ENCODE measurements at regions not wholly inside any gene's neighbourhood (a gene's known extent, or its start where the extent isn't known, plus 50 kb on each side); places are given as distances from the start of the nearest gene placed in this dataset.

DNA sequence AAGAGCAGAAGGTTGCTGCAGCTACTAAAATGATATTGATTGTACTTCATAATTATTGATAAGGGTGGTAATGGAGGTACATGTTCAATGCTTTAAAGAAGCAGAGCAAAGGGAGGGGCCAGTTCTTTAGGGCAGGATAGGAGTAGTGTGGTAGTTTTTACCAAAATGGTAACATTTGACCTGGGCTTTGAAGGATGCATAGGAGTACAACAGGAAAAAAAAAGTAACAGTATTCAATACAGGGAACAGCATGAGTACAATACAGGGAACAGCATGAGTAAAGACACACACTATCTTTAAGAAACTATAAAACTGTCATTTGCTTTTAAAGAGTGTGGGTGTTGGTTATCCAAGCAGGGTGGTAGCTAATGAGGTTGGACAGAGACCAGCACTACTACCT is 215.0 kb upstream of the CRY1 start:
- DNase-seq, result no peak
- intact Hi-C loops (cut with DNase I), result no loop called here
- no peak for ATAC-seq (ENCODE audit: poor library complexity)

GRCh38 chr12:107309020-107309419 is 215.7 kb upstream of the CRY1 start:
- no peak for ATAC-seq (ENCODE audit: poor library complexity)
- no peak for DNase-seq
- intact Hi-C loops (cut with DNase I), result no loop called here

- intact Hi-C loops (cut with DNase I), result no loop called here
- ATAC-seq (ENCODE audit: poor library complexity), result no peak
- no peak for DNase-seq
Observed at GRCh38 chr12:107310621-107311020, 217.3 kb upstream of the CRY1 start.

GRCh38 chr12:107311682-107312081 is 218.3 kb upstream of the CRY1 start:
- no peak for ATAC-seq (ENCODE audit: poor library complexity)
- intact Hi-C loops (cut with DNase I), result no loop called here
- DNase-seq, result no peak

DNA sequence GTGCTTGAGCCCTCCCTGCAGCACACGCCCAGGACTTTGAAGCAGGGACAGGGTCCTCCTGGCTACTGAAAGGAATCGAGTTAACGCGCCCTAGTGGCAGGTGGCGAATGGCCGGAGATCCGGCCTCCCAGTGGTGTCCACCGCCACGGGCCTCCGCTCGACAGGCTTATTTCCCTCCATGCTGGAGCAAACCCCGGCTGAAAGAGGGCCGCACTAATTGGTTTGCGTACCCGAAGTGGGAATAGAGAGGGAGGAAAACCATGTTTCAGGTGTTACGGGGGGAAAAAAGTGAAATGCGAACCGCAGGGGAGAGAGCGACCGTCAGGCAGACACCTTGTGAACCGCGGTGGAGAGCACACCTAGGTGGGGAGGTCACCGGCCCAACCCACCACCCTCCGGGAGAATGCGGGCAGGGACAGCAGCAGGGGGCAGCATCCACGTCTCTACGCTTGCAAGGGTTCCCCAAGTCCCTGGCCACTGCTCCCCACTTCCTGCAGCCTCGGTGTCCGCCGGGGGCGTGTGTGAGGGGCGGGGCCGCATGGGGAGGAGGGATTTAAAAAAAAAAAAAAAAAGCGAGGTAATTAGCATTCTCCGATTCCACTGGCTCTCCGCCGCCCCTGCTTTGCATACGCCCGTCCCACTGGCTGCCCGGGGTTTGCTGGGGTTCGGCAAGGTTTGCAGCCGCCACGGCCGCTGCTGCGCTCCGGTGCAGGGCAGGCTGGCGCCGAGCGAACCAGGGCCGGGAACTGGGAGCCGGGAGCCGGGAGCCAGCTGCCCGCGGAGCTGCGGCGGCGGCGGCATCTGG is 224.6 kb upstream of the CRY1 start:
- intact Hi-C loops (cut with DNase I), result no loop called here
- peak; percentile 96 for ATAC-seq (ENCODE audit: poor library complexity)

DNA sequence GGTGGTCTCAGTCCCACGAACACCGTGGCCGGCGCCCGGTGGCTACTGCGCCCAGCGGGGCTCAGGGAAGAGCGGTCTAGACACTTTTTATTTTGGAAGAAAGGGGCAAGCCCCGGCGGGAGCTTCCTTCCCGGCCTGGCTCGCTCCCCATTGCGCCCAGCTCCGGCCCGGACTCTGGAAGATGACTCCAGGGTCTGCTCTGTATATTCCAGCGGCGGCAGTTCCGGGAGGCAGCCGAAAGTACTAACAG is 225.1 kb upstream of the CRY1 start:
- peak; percentile 46 for DNase-seq
- no peak for ATAC-seq (ENCODE audit: poor library complexity)
- intact Hi-C loops (cut with DNase I), result no loop called here

More for the DNA sequence above, 224.6 kb upstream of the CRY1 start:
- peak; percentile 90 for DNase-seq

DNA sequence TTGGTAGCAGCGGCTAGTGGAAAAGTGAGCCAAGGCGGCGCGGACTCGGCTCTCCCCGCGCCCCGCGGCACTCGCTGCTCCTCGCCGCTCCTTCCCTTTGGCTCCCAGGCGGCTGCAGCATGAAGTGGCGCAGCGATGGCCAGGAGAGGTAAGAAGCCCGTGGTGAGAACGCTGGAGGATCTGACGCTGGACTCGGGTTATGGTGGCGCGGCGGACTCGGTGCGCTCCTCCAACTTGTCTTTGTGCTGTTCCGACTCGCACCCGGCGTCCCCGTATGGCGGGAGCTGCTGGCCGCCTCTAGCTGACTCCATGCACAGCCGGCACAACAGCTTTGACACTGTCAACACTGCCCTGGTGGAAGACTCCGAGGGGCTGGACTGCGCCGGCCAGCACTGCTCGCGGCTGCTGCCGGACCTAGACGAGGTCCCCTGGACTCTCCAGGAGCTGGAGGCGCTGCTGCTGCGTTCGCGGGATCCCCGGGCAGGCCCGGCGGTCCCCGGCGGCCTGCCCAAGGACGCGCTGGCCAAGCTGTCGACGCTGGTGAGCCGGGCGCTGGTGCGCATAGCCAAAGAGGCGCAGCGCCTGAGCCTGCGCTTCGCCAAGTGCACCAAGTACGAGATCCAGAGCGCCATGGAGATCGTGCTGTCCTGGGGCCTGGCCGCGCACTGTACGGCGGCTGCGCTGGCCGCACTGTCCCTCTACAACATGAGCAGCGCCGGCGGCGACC is 225.6 kb upstream of the CRY1 start:
- peak; percentile 42 for DNase-seq
- intact Hi-C loops (cut with DNase I), result no loop called here

DNA sequence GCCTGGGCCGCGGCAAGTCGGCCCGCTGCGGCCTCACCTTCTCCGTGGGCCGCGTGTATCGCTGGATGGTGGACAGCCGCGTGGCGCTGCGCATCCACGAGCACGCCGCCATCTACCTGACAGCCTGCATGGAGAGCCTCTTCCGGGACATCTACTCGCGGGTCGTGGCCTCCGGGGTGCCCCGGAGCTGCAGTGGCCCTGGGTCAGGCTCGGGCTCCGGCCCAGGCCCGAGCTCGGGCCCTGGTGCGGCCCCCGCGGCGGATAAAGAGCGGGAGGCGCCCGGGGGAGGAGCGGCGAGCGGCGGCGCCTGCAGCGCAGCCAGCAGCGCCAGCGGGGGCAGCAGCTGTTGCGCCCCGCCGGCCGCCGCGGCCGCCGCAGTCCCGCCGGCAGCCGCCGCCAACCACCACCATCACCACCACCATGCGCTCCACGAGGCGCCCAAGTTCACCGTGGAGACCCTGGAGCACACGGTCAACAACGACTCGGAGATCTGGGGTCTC is 226.2 kb upstream of the CRY1 start:
- ATAC-seq (ENCODE audit: poor library complexity) (no peak), DNase-seq (no peak)
- intact Hi-C loops (cut with DNase I), result no loop called here

More for the DNA sequence above, 225.6 kb upstream of the CRY1 start:
- ATAC-seq (ENCODE audit: poor library complexity), result peak; percentile 28

GRCh38 chr12:107320033-107320928 is 226.9 kb upstream of the CRY1 start:
- intact Hi-C loops (cut with DNase I), result no loop called here
- ATAC-seq (ENCODE audit: poor library complexity) (peak; percentile 31), DNase-seq (peak; percentile 62)

DNA sequence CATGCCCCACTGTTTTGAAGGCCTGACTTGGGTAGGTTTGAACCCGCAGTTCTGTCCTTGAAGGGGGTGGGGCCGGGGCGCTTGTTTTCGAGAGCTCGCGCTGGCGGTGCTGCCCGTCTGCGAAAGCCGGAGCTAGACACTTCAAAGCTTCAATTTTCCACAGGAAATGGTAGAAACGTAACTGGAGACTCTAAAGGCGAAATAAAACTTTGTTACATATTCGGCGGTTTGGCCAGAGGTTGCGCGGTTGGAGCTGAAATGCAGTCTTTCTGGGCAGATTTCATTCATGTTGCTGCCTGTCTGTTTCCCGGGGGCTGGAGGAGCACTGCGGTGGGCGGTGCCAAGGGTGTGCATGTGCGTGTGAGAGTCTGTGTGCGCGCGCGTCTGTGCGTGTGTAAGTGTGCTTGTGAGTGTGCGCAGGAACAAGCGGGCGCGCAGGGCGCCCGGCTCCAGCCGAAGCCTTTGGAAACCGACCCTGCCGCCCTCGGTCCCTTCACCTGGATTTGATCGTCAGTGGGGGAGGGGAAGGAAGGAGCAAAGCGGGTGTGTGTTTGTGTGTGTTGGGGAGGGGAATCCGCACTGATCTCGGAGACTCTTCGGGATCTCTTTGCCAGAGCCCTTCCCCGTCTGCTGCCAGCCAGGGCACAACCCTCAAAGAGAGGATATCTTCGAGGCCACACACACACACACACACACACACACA is 227.7 kb upstream of the CRY1 start:
- intact Hi-C loops (cut with DNase I), result no loop called here
- ATAC-seq (ENCODE audit: poor library complexity) (no peak), DNase-seq (peak; percentile 44)

GRCh38 chr12:107322063-107322462 is 228.7 kb upstream of the CRY1 start:
- no peak for DNase-seq
- intact Hi-C loops (cut with DNase I), result no loop called here
- no peak for ATAC-seq (ENCODE audit: poor library complexity)

GRCh38 chr12:107325075-107325608 is 231.8 kb upstream of the CRY1 start:
- DNase-seq, result no peak
- intact Hi-C loops (cut with DNase I), result no loop called here
- no peak for ATAC-seq (ENCODE audit: poor library complexity)

GRCh38 chr12:107326237-107326636 is 232.9 kb upstream of the CRY1 start:
- intact Hi-C loops (cut with DNase I), result no loop called here
- DNase-seq, result no peak
- no peak for ATAC-seq (ENCODE audit: poor library complexity)

- ATAC-seq (ENCODE audit: poor library complexity) (no peak), DNase-seq (no peak)
- intact Hi-C loops (cut with DNase I), result no loop called here
Observed at GRCh38 chr12:107327651-107328182, 234.4 kb upstream of the CRY1 start.

GRCh38 chr12:107328442-107329133 is 235.2 kb upstream of the CRY1 start:
- DNase-seq, result no peak
- no peak for ATAC-seq (ENCODE audit: poor library complexity)

GRCh38 chr12:107329569-107330324 is 236.4 kb upstream of the CRY1 start:
- no peak for DNase-seq
- ATAC-seq (ENCODE audit: poor library complexity), result no peak
- intact Hi-C loops (cut with DNase I), result no loop called here

More at GRCh38 chr12:107328442-107329133, 235.2 kb upstream of the CRY1 start:
- intact Hi-C loops (cut with DNase I), result no loop called here

- ATAC-seq (ENCODE audit: poor library complexity) (no peak), DNase-seq (no peak)
- intact Hi-C loops (cut with DNase I), result no loop called here
Observed at GRCh38 chr12:107330831-107331431, 237.6 kb upstream of the CRY1 start.

Data from Right ventricle myocardium superior (tissue), 1 donor.